ENCODE measurements at regions not wholly inside any gene's neighbourhood (a gene's known extent, or its start where the extent isn't known, plus 50 kb on each side); places are given as distances from the start of the nearest gene placed in this dataset.

GRCh38 chr14:38839694-38840365, 263.2 kb downstream of the SEC23A start:
- no peak for DNase-seq

GRCh38 chr14:38838979-38839323, 264.1 kb downstream of the SEC23A start:
- no peak for DNase-seq

GRCh38 chr14:38838049-38838978, 264.7 kb downstream of the SEC23A start:
- DNase-seq: no peak

GRCh38 chr14:38837343-38838048, 265.5 kb downstream of the SEC23A start:
- no peak for DNase-seq

- DNase-seq: no peak
These were observed 266.5 kb downstream of the SEC23A start for GRCh38 chr14:38836539-38836938.

GRCh38 chr14:38835874-38836273, 267.2 kb downstream of the SEC23A start:
- no peak for DNase-seq

GRCh38 chr14:38828183-38828827, 274.7 kb downstream of the SEC23A start:
- no peak for DNase-seq

- no peak for DNase-seq
These were observed 278.3 kb downstream of the SEC23A start for GRCh38 chr14:38824706-38825105.

GRCh38 chr14:38818555-38818954, 284.5 kb downstream of the SEC23A start:
- no peak for DNase-seq

GRCh38 chr14:38808734-38809455, 294.1 kb downstream of the SEC23A start:
- DNase-seq: no peak

- no peak for DNase-seq
These were observed 303.4 kb downstream of the SEC23A start for GRCh38 chr14:38799671-38800070.

- DNase-seq: no peak
These were observed 308.4 kb downstream of the SEC23A start for GRCh38 chr14:38794677-38795076.

- DNase-seq: no peak
These were observed 311.2 kb downstream of the SEC23A start for GRCh38 chr14:38791862-38792261.

GRCh38 chr14:38790916-38791315, 312.1 kb downstream of the SEC23A start:
- no peak for DNase-seq

- no peak for DNase-seq
These were observed 313.2 kb downstream of the SEC23A start for GRCh38 chr14:38789805-38790204.

- DNase-seq: no peak
These were observed 315.0 kb downstream of the SEC23A start for GRCh38 chr14:38788060-38788459.

- no peak for DNase-seq
These were observed 316.1 kb downstream of the SEC23A start for GRCh38 chr14:38786921-38787320.

- no peak for DNase-seq
These were observed 325.6 kb downstream of the SEC23A start for GRCh38 chr14:38777401-38777800.

GRCh38 chr14:38775986-38776385, 327.0 kb downstream of the SEC23A start:
- DNase-seq: no peak

GRCh38 chr14:38774162-38774561, 328.9 kb downstream of the SEC23A start:
- DNase-seq: no peak

GRCh38 chr14:38770251-38770650, 332.8 kb downstream of the SEC23A start:
- no peak for DNase-seq

- no peak for DNase-seq
These were observed 340.2 kb downstream of the SEC23A start for GRCh38 chr14:38762845-38763244.

All from midbrain (tissue), 1 donor.